HEK293T (cell line): ENCODE measurements at regions not wholly inside any gene's neighbourhood (a gene's known extent, or its start where the extent isn't known, plus 50 kb on each side); places are given as distances from the start of the nearest gene placed in this dataset.
"Not testable (repeated sequence)": the region's sequence is repeated elsewhere in the genome, so short reads cannot be mapped to it uniquely, and the experiment has no call there.

ENCODE experiments used
- ARNT ChIP-seq: fragments of 450-650 bp; IDR thresholded peaks from 2 replicates; pipeline ENCODE4 v1.6.1; 2017; ENCODE audit warnings: mild to moderate bottlenecking
- BHLHE40 ChIP-seq: fragments of 450-650 bp; IDR thresholded peaks from 2 replicates; pipeline ENCODE4 v1.6.1; 2016; ENCODE audit warnings: mild to moderate bottlenecking, moderate library complexity, borderline replicate concordance
- FOXM1 ChIP-seq: fragments of 450-650 bp; IDR thresholded peaks from 2 replicates; pipeline ENCODE4 v1.6.1; 2017; ENCODE audit warnings: mild to moderate bottlenecking, borderline replicate concordance
- SP1 ChIP-seq: fragments of 450-650 bp; IDR thresholded peaks from 2 replicates; pipeline ENCODE4 v1.6.1; 2017
- SUZ12 ChIP-seq: fragments of 450-650 bp; IDR thresholded peaks from 2 replicates; pipeline ENCODE4 v1.6.1; 2016; ENCODE audit warnings: mild to moderate bottlenecking

GRCh38 chr18:14265637-14266410 lies 133.6 kb upstream of the ZNF519 start:
- TF ChIP-seq SP1, ARNT, SUZ12, BHLHE40, FOXM1: not testable (repeated sequence)
